LNCAP (cell line): ENCODE measurements at regions not wholly inside any gene's neighbourhood (a gene's known extent, or its start where the extent isn't known, plus 50 kb on each side); places are given as distances from the start of the nearest gene placed in this dataset.

Experiments
- CTCF ChIP-seq: fragments of 450-650 bp; IDR thresholded peaks from 2 replicates; pipeline ENCODE4 v1.5.1; 2017; ENCODE audit warnings: mild to moderate bottlenecking

GRCh38 chr3:31384117-31384516 lies 148.6 kb upstream of the STT3B start:
- no peak for TF ChIP-seq CTCF

DNA sequence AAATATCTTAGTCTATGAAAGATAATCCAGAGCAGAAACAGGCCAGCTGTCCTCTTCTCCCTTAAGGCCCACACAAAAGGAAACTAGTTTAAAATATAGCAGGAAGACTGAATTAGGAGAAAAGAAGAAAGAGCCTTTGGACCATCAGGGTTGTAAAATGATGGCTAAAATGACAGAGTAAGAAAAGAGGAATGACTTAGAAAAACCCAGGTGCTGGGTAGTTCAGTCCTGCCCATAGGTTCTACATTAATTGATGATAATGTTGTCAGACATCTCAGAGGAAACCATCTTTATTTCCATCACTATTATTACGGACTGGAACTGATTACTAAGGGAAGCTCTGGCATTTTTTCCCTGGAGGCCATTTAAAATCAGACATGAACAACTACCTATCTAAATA lies 142.8 kb upstream of the STT3B start:
- no peak for TF ChIP-seq CTCF

- TF ChIP-seq CTCF, result no peak
These were observed 142.3 kb upstream of the STT3B start for GRCh38 chr3:31390466-31390865.

DNA sequence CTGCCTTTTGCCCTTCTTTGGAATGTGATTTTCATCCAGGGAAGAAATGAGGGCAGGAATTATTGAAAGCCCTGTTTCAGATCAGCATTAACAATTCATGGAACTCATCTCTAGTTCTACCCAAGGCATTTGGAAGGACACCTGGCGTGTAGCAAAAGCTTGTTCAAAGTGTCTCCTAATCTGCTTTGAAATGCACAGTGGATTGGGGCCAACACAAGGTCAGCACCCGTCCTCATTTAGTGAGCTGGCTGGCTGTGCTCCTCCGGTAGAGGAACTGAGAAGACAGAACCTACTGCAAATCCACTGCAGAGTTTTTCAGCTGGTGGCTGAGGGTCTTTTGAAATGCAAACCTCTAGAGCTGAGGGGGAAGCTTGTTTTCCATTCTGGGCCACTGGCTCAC lies 141.6 kb upstream of the STT3B start:
- TF ChIP-seq CTCF, result no peak

DNA sequence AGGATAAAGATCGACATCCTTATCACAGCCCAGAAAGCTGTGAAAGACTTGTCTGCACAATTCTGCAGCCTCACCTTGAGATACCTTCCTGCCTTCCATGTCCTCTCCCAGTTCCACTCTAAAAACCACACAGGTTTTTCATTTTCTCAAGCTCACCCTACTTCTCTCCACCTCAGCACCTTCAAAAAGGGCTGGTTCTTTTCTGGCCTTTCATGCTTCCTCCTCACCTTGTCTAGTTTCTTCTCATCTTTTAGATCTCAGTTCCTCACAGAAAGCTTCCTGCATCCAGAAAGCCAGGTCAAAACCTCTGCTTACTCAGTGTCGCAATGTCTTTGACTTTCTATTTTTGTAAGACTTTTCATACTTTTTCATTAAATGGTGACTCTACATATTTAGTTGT lies 140.2 kb upstream of the STT3B start:
- no peak for TF ChIP-seq CTCF

- no peak for TF ChIP-seq CTCF
These were observed 133.5 kb upstream of the STT3B start for GRCh38 chr3:31399271-31399670.

DNA sequence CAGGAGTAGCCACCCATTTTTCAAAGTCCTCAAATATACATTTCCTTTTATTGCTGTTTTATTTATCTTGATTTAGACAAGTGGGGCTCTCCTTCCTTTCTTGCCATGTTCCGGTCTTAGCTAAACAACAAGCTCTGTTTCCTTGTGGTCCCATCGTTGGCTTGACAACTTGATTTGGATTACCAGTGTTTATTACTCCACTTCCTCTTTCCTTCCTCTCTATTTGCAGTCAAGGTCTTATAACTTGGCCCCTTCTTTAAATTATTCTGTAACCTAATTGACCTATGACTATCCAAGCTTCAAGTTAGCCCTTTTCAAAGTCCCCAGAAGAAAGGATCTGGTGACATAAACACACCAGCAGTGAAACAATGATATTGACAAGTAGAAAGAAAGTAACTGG lies 130.6 kb upstream of the STT3B start:
- TF ChIP-seq CTCF, result no peak

- TF ChIP-seq CTCF, result no peak
These were observed 129.5 kb upstream of the STT3B start for GRCh38 chr3:31403197-31403596.
